HG02642 (cell line): ENCODE measurements at regions not wholly inside any gene's neighbourhood (a gene's known extent, or its start where the extent isn't known, plus 50 kb on each side); places are given as distances from the start of the nearest gene placed in this dataset.

ENCODE experiments used
- ATAC-seq: cut with Tn5 transposase; IDR thresholded peaks from one replicate; pipeline ENCODE4 v1.9.1; 2021; ENCODE audit warnings: mild to moderate bottlenecking; ENCODE audit not compliant: unreplicated experiment, poor library complexity

GRCh38 chr3:181176601-181177000 lies 187.1 kb upstream of the DNAJC19 start:
- ATAC-seq, result no peak

- ATAC-seq, result no peak
Measured at GRCh38 chr3:181174676-181175233, 185.2 kb upstream of the DNAJC19 start.

DNA sequence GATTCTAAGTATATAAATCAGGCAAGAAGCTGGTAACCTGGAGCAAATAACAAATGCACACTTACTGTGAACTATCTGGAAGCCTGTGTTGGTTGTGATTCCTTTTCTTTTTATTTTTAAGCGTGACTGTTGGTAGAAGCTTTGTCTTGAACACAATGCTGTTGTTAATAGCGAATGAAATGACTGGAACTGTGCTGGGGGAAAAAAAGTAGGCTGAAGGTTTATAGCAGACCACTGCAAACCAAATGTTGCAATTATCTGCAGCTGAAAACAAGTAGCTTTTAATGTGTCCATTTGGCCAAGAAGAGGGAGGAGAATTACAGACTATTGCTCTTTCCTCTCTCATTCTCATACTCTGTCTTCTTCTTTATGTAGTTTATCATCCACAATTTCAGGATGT lies 184.5 kb upstream of the DNAJC19 start:
- no peak for ATAC-seq

- no peak for ATAC-seq
Measured at GRCh38 chr3:181173227-181173626, 183.7 kb upstream of the DNAJC19 start.

DNA sequence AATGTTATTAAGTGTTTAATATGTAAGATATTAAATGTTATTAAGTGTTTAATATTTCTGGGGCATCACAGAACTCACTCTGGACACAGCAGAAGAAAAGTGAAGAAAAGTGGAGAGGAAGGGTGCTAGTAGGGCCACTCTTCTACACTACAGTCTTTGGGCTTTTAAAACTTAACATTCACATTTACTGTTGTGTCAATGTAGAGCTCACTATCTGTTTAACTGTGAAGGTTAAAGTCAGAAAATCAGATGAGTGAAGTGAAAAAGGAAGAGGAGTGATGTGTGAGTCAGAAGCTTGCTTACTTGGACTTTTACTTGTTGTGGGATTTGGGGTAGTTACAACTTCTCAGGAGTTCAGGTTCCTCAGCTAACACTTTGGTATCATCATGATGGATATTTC lies 145.3 kb upstream of the DNAJC19 start:
- ATAC-seq, result no peak

DNA sequence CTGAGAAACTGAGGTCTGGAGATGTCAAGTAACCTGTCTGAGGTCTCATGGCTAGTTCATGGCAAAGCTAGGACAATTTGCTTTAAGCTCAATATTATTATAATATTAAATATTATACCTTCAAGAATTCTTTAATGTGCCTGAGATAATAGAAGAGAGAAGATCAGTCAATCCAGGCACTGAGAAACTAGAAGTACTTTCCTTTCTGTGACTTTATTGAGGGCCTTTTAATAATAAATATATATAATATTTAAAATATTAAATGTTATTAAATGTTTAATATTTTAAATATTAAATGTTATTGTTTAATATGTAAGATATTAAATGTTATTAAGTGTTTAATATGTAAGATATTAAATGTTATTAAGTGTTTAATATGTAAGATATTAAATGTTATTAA lies 144.3 kb upstream of the DNAJC19 start:
- no peak for ATAC-seq

DNA sequence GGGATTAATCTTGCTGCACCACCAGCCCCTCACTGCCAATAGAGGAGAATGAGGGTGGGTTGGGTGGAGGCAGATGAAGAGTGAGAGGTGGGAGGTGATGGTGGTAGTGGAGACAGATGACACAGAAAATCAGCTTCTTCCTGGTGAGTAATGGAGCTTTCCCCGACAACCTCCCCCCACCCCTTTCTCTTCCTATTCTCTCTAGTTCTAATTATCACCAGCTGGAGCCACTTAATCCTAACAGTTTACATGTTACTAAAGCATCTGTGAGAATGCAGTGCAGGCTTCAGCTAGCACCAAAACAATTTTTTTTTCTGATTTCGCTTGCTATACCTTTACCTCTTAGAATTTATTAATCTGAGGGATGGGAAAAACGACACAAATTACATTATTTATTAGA lies 116.1 kb upstream of the DNAJC19 start:
- no peak for ATAC-seq

DNA sequence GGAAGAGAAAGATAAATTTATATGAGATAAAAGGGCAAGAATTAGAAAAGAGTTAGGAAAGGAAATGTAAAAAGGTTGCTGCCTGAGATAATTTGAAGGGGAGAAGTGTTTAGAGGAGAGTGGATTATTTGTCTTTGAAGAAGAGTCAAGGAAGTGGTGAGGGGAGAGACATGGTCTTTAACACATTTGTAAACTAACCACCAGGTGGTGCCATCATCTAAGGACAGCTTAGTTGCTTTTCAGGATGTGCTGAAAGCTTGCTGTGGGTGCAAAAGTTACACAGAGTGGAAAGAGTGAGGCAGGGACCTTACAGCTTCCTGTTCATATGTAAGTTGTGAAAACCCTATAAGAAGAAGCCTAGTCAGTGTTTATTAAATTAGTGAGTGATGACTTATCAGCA lies 114.1 kb upstream of the DNAJC19 start:
- no peak for ATAC-seq

DNA sequence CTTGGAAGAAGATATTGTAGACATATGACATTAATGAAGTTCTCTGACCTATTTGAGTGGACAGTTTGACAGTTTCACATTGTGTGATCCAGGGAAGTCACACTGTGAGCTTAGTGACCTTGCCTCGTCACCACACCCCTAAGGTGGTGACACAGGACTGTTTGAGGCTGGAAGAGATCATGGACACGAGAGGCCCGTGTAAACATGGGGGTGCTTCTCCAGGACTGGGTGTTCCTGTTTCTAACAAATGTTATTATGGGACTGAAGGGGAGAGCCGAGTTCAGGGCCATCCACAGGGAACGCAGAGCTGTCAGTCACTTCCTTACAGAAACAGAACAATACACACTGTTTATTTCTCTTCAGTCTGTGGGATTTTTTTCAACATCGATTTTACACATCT lies 96.5 kb upstream of the DNAJC19 start:
- ATAC-seq, result no peak

- ATAC-seq, result no peak
Measured at GRCh38 chr3:181081930-181082329, 92.4 kb upstream of the DNAJC19 start.

- no peak for ATAC-seq
Measured at GRCh38 chr3:181076558-181076957, 87.0 kb upstream of the DNAJC19 start.

- ATAC-seq, result no peak
Measured at GRCh38 chr3:181075098-181075497, 85.6 kb upstream of the DNAJC19 start.

GRCh38 chr3:181066143-181067087 lies 76.9 kb upstream of the DNAJC19 start:
- no peak for ATAC-seq

GRCh38 chr3:181056136-181056732 lies 66.7 kb upstream of the DNAJC19 start:
- ATAC-seq, result no peak

- no peak for ATAC-seq
Measured at GRCh38 chr3:181054538-181054937, 65.0 kb upstream of the DNAJC19 start.

GRCh38 chr3:181052256-181052655 lies 62.7 kb upstream of the DNAJC19 start:
- ATAC-seq, result no peak

- no peak for ATAC-seq
Measured at GRCh38 chr3:181050738-181051137, 61.2 kb upstream of the DNAJC19 start.

DNA sequence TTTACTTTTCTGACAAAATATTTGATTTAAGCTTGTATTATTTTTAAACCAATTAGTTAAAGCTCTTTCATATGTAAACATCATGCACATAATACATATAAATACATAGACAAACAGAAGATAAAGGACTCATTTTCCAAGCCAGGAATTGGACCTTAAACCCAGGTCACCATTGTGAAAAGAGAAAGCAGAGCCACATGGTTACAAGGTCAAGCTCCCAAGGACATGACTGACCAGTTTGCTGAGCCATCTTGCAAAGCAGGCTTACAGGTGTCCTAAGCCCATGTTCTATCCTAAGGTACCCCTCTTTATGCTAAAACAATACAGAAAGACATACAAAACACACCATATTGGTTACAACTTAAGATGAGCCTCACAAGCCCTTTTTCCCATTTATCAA lies 50.5 kb upstream of the DNAJC19 start:
- no peak for ATAC-seq
